ENCODE measurements at regions not wholly inside any gene's neighbourhood (a gene's known extent, or its start where the extent isn't known, plus 50 kb on each side); places are given as distances from the start of the nearest gene placed in this dataset.

- Histone ChIP-seq H3K4me1 (no peaks in the 10 kb centered on the region), H3K9me3 (no peaks in the 10 kb centered on the region), H3K36me3 (no peaks in the 10 kb centered on the region), H3K27ac (no peak overlapping the region), H3K27me3 (no peaks in the 10 kb centered on the region), H3K4me3 (replicated peaks in 1 of 3) (no peak overlapping the region)
- peak; percentile 28 to 34 for DNase-seq
- WGBS, 2 donors = 43 to 64% methylated on average over 7 to 14 of the region's 28 CpGs
- intact Hi-C loops (cut with DNase I) = loop anchor here (10.0 kb wide), 1 partner anchor 349 kb away; no protein-coding TSS in a partner anchor
- peak in 4 of 6 experiments; percentile 13 to 49 (median 34) for TF ChIP-seq CTCF (IDR thresholded peaks at IDR 0.05)
- TF ChIP-seq POLR2A (IDR thresholded peaks at IDR 0.05) = no peak
These were observed 124.3 kb downstream of the TRIM29 start for GRCh38 chr11:120013325-120014250.

GRCh38 chr11:120012245-120012644 lies 125.7 kb downstream of the TRIM29 start:
- Histone ChIP-seq H3K36me3 (no peaks in the 10 kb centered on the region), H3K4me3 (replicated peaks in 1 of 3) (no peak overlapping the region), H3K4me1 (no peaks in the 10 kb centered on the region), H3K27me3 (no peaks in the 10 kb centered on the region), H3K27ac (no peak overlapping the region), H3K9me3 (no peaks in the 10 kb centered on the region)
- no peak for TF ChIP-seq POLR2A (IDR thresholded peaks at IDR 0.05)
- intact Hi-C loops (cut with DNase I) = loop anchor here (10.0 kb wide), 1 partner anchor 347 kb away; no protein-coding TSS in a partner anchor
- DNase-seq = no peak
- 80 to 82% methylated on average over 4 to 7 of the region's 7 CpGs for WGBS, 2 donors

DNA sequence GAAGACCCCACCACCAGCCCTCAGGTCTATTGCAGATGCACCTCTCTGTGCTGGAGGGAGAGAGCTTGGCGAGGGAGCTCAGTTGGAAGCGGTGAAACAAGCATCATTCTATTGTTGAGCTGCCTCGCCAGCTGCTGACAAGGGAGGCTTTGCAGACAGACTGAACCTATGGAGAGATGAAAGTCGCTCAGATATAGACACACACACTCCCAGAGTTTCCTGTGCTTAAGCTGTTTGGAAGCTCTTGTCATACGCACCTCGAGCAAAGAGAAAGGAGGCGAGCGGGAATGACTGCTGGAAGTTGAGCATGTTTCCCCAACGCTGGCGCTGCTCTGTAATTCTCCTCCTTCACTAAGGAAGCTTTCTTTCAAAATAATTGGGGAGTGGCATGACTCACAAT lies 126.1 kb downstream of the TRIM29 start:
- no peaks in the 10 kb centered on the region for H3K27me3 ChIP-seq
- WGBS, 2 donors = 72 to 84% methylated on average over 10 of the region's 10 CpGs
- intact Hi-C loops (cut with DNase I) = loop anchor here (10.0 kb wide), 1 partner anchor 347 kb away; no protein-coding TSS in a partner anchor

GRCh38 chr11:120010775-120011174 lies 127.1 kb downstream of the TRIM29 start:
- intact Hi-C loops (cut with DNase I) = loop anchor here (10.0 kb wide), 1 partner anchor 346 kb away; no protein-coding TSS in a partner anchor
- Histone ChIP-seq H3K27ac (no peak overlapping the region), H3K4me1 (no peaks in the 10 kb centered on the region), H3K9me3 (no peaks in the 10 kb centered on the region), H3K4me3 (replicated peaks in 1 of 3) (no peak overlapping the region), H3K27me3 (no peaks in the 10 kb centered on the region), H3K36me3 (no peaks in the 10 kb centered on the region)
- 64 to 65% methylated on average over 9 of the region's 9 CpGs for WGBS, 2 donors
- DNase-seq = no peak
- TF ChIP-seq POLR2A (IDR thresholded peaks at IDR 0.05) = no peak
- no peak for TF ChIP-seq CTCF (IDR thresholded peaks at IDR 0.05)

More for the DNA sequence above, 126.1 kb downstream of the TRIM29 start:
- DNase-seq = no peak
- TF ChIP-seq CTCF (IDR thresholded peaks at IDR 0.05) (no peak), POLR2A (IDR thresholded peaks at IDR 0.05) (no peak)
- Histone ChIP-seq H3K27ac (no peak overlapping the region), H3K36me3 (no peaks in the 10 kb centered on the region), H3K4me1 (no peaks in the 10 kb centered on the region), H3K4me3 (replicated peaks in 1 of 3) (no peak overlapping the region), H3K9me3 (no peaks in the 10 kb centered on the region)

GRCh38 chr11:120009938-120010337 lies 128.0 kb downstream of the TRIM29 start:
- Histone ChIP-seq H3K36me3 (no peaks in the 10 kb centered on the region), H3K27me3 (no peaks in the 10 kb centered on the region), H3K4me1 (no peaks in the 10 kb centered on the region), H3K4me3 (replicated peaks in 1 of 3) (no peak overlapping the region), H3K9me3 (no peaks in the 10 kb centered on the region), H3K27ac (no peak overlapping the region)
- TF ChIP-seq POLR2A (IDR thresholded peaks at IDR 0.05) (no peak), CTCF (IDR thresholded peaks at IDR 0.05) (no peak)
- intact Hi-C loops (cut with DNase I) = loop anchor here (10.0 kb wide), 1 partner anchor 345 kb away; no protein-coding TSS in a partner anchor
- WGBS, 2 donors = 74 to 83% methylated on average over 4 of the region's 4 CpGs
- no peak for DNase-seq
